Calu3 (cell line): ENCODE measurements at regions not wholly inside any gene's neighbourhood (a gene's known extent, or its start where the extent isn't known, plus 50 kb on each side); places are given as distances from the start of the nearest gene placed in this dataset.

Experiments used
- BruUV-seq: library from RNA; stranded (reverse); fragments of 400-500 nt; replicated peaks from 2 replicates; lab custom pipeline; 2021; lab: Mats Ljungman, UMichigan
- CTCF ChIA-PET: fragments of 300-600 bp; sonication (Branson Sonifier 250); formaldehyde crosslinking; loops from one replicate; lab custom pipeline; 2022; ENCODE audit warnings: antibody characterized with exemption; lab: Charles Lee
- DNase-seq: peaks from one replicate; pipeline ENCODE4 v3.0.0; 2022
- H3K27ac Mint-ChIP-seq: one replicate; pipeline ENCODE4 v1.8.0; 2022; ENCODE audit warnings: mixed read lengths; ENCODE audit not compliant: unreplicated experiment
- H3K27me3 Mint-ChIP-seq: one replicate; pipeline ENCODE4 v1.8.0; 2022; ENCODE audit warnings: mixed read lengths; ENCODE audit not compliant: unreplicated experiment
- H3K36me3 Mint-ChIP-seq: one replicate; pipeline ENCODE4 v1.8.0; 2022; ENCODE audit warnings: mild to moderate bottlenecking, moderate library complexity, mixed read lengths; ENCODE audit not compliant: insufficient read depth, unreplicated experiment
- H3K4me1 Mint-ChIP-seq: one replicate; pipeline ENCODE4 v1.8.0; 2022; ENCODE audit warnings: mild to moderate bottlenecking, low read depth, mixed read lengths; ENCODE audit not compliant: unreplicated experiment
- H3K4me3 Mint-ChIP-seq: one replicate; pipeline ENCODE4 v1.8.0; 2022; ENCODE audit warnings: mild to moderate bottlenecking, low read depth, moderate library complexity, mixed read lengths; ENCODE audit not compliant: unreplicated experiment
- H3K9me3 Mint-ChIP-seq: one replicate; pipeline ENCODE4 v1.8.0; 2022; ENCODE audit warnings: low read depth, mixed read lengths; ENCODE audit not compliant: unreplicated experiment
- CTCF ChIP-seq: fragments of 200-600 bp; IDR thresholded peaks from one replicate; pipeline ENCODE4 v1.8.0; 2022; ENCODE audit warnings: antibody characterized with exemption; ENCODE audit not compliant: unreplicated experiment
- intact Hi-C: fragments of 100-400 bp; cut with micrococcal nuclease; formaldehyde crosslinking; loops from one replicate; pipeline ENCODE4 v1.10.0; 2022; ENCODE audit not compliant: unreplicated experiment

- intact Hi-C loops: no loop called here
- TF ChIP-seq CTCF: no peak
- no TSS peak for BruUV-seq
- Mint-ChIP-seq H3K27me3 (no peaks in the 10 kb centered on the region), H3K36me3 (peaks cover 8% of the 10 kb centered on the region), H3K27ac (no peak overlapping the region), H3K4me1 (peaks cover 51% of the 10 kb centered on the region), H3K4me3 (no peak overlapping the region), H3K9me3 (no peaks in the 10 kb centered on the region)
- CTCF ChIA-PET: interaction anchor here (0.9 to 1.3 kb wide), 2 partner anchors 20 to 98 kb away, joined by 3 to 4 read pairs; no protein-coding TSS in a partner anchor
- no peak for DNase-seq
Measured at GRCh38 chr15:66928101-66928500, 137.3 kb upstream of the SMAD3 start.

- H3K9me3 Mint-ChIP-seq: no peaks in the 10 kb centered on the region
- no peak overlapping the region for H3K27ac Mint-ChIP-seq
- CTCF ChIA-PET: interaction anchor here (0.9 kb wide), 1 partner anchor 97 kb away, joined by 3 read pairs; no protein-coding TSS in a partner anchor
- DNase-seq: no peak
- peaks cover 8% of the 10 kb centered on the region for H3K36me3 Mint-ChIP-seq
- no peak overlapping the region for H3K4me3 Mint-ChIP-seq
- TF ChIP-seq CTCF: no peak
- H3K27me3 Mint-ChIP-seq: no peaks in the 10 kb centered on the region
- no TSS peak for BruUV-seq
- intact Hi-C loops: no loop called here
- H3K4me1 Mint-ChIP-seq: peaks cover 46% of the 10 kb centered on the region
Measured at GRCh38 chr15:66928784-66929183, 136.6 kb upstream of the SMAD3 start.

- no peaks in the 10 kb centered on the region for H3K27me3 Mint-ChIP-seq
- CTCF ChIA-PET: no interaction called here
- DNase-seq: no peak
- TF ChIP-seq CTCF: no peak
- no TSS peak for BruUV-seq
- no peak overlapping the region for H3K27ac Mint-ChIP-seq
- H3K9me3 Mint-ChIP-seq: peaks cover 3% of the 10 kb centered on the region
- intact Hi-C loops: no loop called here
- peaks cover 8% of the 10 kb centered on the region for H3K36me3 Mint-ChIP-seq
- peaks cover 45% of the 10 kb centered on the region for H3K4me1 Mint-ChIP-seq
- no peak overlapping the region for H3K4me3 Mint-ChIP-seq
Measured at GRCh38 chr15:66929843-66930402, 135.5 kb upstream of the SMAD3 start.

DNA sequence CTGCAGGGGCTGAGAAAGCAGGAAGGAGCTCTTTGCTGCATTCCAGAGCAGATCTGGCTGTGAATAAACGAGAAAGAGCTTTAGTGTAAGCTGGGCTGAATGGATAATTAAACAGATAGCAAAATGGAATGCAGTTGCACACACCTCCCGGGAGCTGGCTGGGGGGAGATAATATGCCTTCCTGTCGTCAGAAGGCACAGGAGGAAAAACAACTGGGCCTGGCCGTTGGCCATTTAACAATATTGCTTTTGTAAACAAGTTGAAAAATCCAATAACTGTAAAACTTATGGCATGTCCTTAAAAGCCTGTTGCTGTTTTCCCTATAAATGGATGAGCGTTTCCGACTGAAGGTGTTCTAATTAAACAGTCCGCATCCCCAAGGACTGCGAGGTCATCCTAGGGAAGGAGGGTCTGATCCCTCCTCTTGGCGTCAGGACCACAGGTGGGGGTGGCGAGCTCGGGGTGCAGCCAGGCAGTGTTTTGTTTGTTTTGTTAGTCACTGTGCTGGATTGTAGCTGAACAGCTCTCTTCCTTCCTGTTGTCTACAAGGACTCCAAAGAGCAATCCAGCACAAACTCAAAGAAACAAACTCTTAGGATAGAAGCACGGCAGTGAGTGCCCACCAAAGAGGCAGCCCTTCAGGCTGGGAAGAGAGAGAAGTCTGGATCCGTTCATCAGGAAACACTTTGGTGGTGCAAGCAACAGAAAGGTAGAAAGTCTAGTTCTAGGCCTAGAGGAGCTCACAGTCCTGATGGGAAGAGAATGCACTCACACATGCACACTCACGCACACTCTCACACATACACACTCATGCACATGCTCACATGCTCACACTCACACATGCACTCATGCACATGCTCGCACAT is 133.4 kb upstream of the SMAD3 start:
- H3K27me3 Mint-ChIP-seq: no peaks in the 10 kb centered on the region
- H3K36me3 Mint-ChIP-seq: peaks cover 8% of the 10 kb centered on the region
- H3K27ac Mint-ChIP-seq: peak overlapping the region; percentile 80
- H3K9me3 Mint-ChIP-seq: peaks cover 6% of the 10 kb centered on the region
- CTCF ChIA-PET: interaction anchor here (0.6 to 2.2 kb wide), 13 partner anchors 9 to 372 kb away, joined by 3 to 21 read pairs (median 4); no protein-coding TSS in a partner anchor
- intact Hi-C loops: no loop called here
- peak; percentile 89 for DNase-seq
- H3K4me1 Mint-ChIP-seq: peaks cover 45% of the 10 kb centered on the region
- no peak for TF ChIP-seq CTCF
- no TSS peak for BruUV-seq
- H3K4me3 Mint-ChIP-seq: peak overlapping the region; percentile 57
